ENCODE measurements at regions not wholly inside any gene's neighbourhood (a gene's known extent, or its start where the extent isn't known, plus 50 kb on each side); places are given as distances from the start of the nearest gene placed in this dataset.

GRCh38 chr1:25094229-25094628, 138.1 kb downstream of the SYF2 start:
- TF ChIP-seq EP300 (IDR thresholded peaks at IDR 0.05): no peak
- TF ChIP-seq POLR2A (IDR thresholded peaks at IDR 0.05; ENCODE audit: low read depth): no peak
- TF ChIP-seq CTCF (IDR thresholded peaks at IDR 0.05): no peak
- no peak for TF ChIP-seq POLR2AphosphoS5 (IDR thresholded peaks at IDR 0.05)
